ENCODE measurements at regions not wholly inside any gene's neighbourhood (a gene's known extent, or its start where the extent isn't known, plus 50 kb on each side); places are given as distances from the start of the nearest gene placed in this dataset.

DNA sequence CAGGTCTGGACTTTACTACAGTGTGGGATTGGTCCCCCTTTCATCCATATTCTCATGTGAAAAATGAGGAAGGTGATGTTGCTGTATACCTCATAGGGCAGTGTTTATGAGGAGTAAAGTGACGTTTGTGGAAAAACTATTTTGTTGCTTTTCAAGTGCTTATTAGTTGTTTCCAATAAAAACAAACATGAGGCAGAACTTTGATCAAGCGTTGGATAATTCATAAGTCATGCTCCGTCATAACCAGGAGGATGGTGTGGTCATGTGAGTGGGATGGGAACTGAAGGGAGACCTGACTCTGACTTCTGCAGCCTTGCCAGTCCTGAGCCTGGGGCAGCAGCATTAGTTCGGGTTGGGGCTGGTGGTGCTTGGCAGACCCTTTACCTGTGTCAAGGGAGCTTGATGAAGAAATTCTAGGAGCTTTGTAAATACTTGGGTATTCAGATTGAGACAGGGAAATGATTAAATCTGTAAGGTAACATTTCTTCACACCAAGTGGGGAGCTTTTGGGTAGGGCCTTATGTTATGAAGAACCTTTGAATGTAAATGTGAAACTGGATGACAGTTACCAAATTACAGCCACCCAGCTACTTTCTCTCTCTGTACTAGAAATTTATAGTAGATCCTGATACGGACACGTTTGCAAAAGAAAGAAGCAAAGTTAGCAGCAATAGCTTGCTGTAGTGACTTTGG, 462.4 kb upstream of the RGS6 start:
- Histone ChIP-seq H3K27me3 (ENCODE audit: low read length) (no peaks in the 10 kb centered on the region), H2AFZ (ENCODE audit: low read depth, low read length, severe bottlenecking) (no peak overlapping the region), H3K27ac (ENCODE audit: low read depth, low read length) (no peak overlapping the region), H3K79me2 (ENCODE audit: insufficient read depth, low read length) (no peaks in the 10 kb centered on the region), H3F3A (ENCODE audit: insufficient read depth) (0 out of 2 replicates have a peak, but pooled peaks cover 3% of the 10 kb centered on the region), H3K9me2 (replicated peaks; ENCODE audit: insufficient read depth, low read length) (no peaks in the 10 kb centered on the region), H3K9ac (ENCODE audit: low read length) (no peak overlapping the region), H3K36me3 (ENCODE audit: low read length) (no peaks in the 10 kb centered on the region), H3K9me3 (ENCODE audit: insufficient read depth, low read length) (no peaks in the 10 kb centered on the region), H3K4me3 (ENCODE audit: insufficient read depth, low read length, poor library complexity, severe bottlenecking) (no peak overlapping the region), H3K4me2 (ENCODE audit: low read depth, low read length, poor library complexity, severe bottlenecking) (no peak overlapping the region), H4K20me1 (ENCODE audit: low read depth, low read length) (no peaks in the 10 kb centered on the region)
- TF ChIP-seq, protein P1, sequence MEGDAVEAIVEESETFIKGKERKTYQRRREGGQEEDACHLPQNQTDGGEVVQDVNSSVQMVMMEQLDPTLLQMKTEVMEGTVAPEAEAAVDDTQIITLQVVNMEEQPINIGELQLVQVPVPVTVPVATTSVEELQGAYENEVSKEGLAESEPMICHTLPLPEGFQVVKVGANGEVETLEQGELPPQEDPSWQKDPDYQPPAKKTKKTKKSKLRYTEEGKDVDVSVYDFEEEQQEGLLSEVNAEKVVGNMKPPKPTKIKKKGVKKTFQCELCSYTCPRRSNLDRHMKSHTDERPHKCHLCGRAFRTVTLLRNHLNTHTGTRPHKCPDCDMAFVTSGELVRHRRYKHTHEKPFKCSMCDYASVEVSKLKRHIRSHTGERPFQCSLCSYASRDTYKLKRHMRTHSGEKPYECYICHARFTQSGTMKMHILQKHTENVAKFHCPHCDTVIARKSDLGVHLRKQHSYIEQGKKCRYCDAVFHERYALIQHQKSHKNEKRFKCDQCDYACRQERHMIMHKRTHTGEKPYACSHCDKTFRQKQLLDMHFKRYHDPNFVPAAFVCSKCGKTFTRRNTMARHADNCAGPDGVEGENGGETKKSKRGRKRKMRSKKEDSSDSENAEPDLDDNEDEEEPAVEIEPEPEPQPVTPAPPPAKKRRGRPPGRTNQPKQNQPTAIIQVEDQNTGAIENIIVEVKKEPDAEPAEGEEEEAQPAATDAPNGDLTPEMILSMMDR (IDR thresholded peaks at IDR 0.05; ENCODE audit: insufficient read depth, low read length, poor library complexity, severe bottlenecking): no peak
- no peak for TF ChIP-seq EZH2phosphoT487 (conservative IDR thresholded peaks at IDR 0.05; ENCODE audit: low read length)

DNA sequence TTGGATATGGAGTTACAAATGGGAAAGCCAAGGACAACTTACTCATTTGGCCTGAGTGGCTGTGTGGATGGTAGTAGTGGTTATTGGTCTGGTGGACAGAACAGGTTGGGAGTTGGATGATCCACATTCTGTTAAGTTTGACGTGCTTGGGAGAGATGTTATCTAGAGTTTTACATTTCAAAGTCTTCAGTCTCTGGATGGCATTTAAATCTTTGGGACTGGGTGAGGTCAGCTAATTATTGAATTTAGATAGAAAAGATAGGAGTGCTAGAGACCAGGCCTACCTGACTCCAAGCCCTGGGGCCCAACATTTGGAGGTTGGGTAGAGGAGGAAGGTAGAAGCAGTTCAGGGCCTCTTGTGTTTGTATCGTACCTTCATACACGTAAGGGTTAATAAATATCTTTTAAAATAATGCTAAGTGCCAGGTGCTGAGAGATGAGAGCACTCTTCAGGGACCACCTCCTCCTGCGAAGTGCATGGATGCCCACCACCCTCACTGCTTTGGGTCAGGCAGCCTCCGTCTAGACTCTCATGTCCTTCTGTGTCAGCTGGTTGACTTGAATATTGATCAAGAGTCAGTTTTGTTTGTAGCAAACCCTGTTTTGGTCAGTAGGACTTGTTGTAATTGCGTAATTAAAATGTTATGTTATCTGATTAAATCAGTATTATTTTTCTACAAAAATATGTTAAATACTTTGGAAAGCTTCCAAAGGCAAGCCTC, 460.4 kb upstream of the RGS6 start:
- no peak overlapping the region for H3K27ac ChIP-seq (ENCODE audit: low read depth, low read length)
- H3K79me2 ChIP-seq (ENCODE audit: insufficient read depth, low read length): no peaks in the 10 kb centered on the region

DNA sequence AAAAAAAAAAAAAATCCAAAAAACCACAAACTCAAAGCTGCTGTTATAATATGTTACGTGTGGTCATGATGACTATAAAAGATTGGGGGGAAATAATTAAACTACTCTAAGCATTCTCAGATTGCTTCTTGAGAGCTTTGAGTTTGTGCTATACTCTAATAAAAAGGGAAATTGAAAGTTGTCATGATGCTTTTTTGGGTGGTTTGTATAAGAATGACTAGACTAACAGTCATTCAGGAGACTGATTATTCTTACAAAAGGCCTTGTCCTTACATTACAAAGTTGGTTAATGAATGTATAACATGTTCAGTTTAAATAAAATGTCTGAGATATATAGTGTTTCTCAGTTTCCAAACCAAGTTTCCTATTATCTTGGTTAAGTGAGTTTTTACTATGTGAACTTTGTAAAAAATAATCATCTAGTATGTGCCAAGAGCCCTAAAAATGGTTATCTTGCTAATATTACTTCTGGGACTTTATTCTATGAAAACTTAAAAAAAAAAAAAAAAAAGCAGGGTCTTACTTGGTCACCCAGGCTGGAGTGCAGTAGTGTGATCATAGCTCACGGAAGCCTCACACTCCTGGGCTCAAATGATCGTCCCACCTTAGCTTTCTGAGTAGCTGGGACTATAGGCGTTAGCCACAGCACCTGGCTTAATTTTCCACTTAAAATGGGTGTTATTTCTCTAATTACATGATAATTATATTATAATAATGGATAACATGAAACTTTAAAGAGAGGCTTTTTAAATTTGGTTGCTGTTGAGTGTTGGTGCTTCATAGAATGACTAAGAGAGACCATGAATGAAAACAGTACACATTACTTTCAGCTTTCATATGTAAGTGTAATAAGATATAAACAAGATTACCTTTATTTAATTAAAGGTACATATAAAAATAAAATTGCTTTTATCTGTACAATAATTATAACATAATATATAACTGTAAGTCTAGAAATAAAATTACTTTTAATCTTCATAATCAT, 459.6 kb upstream of the RGS6 start:
- Histone ChIP-seq H3K27me3 (ENCODE audit: low read length) (no peaks in the 10 kb centered on the region), H3K79me2 (ENCODE audit: insufficient read depth, low read length) (no peaks in the 10 kb centered on the region), H3K27ac (ENCODE audit: low read depth, low read length) (no peak overlapping the region), H3K4me2 (ENCODE audit: low read depth, low read length, poor library complexity, severe bottlenecking) (no peak overlapping the region), H3K36me3 (ENCODE audit: low read length) (no peaks in the 10 kb centered on the region), H4K20me1 (ENCODE audit: low read depth, low read length) (no peaks in the 10 kb centered on the region), H3K9me3 (ENCODE audit: insufficient read depth, low read length) (no peaks in the 10 kb centered on the region), H3K4me3 (ENCODE audit: insufficient read depth, low read length, poor library complexity, severe bottlenecking) (no peak overlapping the region), H3K9ac (ENCODE audit: low read length) (no peak overlapping the region), H2AFZ (ENCODE audit: low read depth, low read length, severe bottlenecking) (no peak overlapping the region), H3F3A (ENCODE audit: insufficient read depth) (0 out of 2 replicates have a peak, but pooled peaks cover 3% of the 10 kb centered on the region), H3K9me2 (replicated peaks; ENCODE audit: insufficient read depth, low read length) (no peaks in the 10 kb centered on the region)
- TF ChIP-seq EZH2phosphoT487 (conservative IDR thresholded peaks at IDR 0.05; ENCODE audit: low read length): no peak
- TF ChIP-seq, protein P1 (IDR thresholded peaks at IDR 0.05; ENCODE audit: insufficient read depth, low read length, poor library complexity, severe bottlenecking): no peak

More for the DNA sequence above, 460.4 kb upstream of the RGS6 start:
- no peak overlapping the region for H2AFZ ChIP-seq (ENCODE audit: low read depth, low read length, severe bottlenecking)
- H3K4me2 ChIP-seq (ENCODE audit: low read depth, low read length, poor library complexity, severe bottlenecking): no peak overlapping the region
- H3K36me3 ChIP-seq (ENCODE audit: low read length): no peaks in the 10 kb centered on the region
- no peak for TF ChIP-seq EZH2phosphoT487 (conservative IDR thresholded peaks at IDR 0.05; ENCODE audit: low read length)
- TF ChIP-seq, protein P1 (IDR thresholded peaks at IDR 0.05; ENCODE audit: insufficient read depth, low read length, poor library complexity, severe bottlenecking): no peak
- H3F3A ChIP-seq (ENCODE audit: insufficient read depth): 0 out of 2 replicates have a peak, but pooled peaks cover 3% of the 10 kb centered on the region
- H3K9me2 ChIP-seq (replicated peaks; ENCODE audit: insufficient read depth, low read length): no peaks in the 10 kb centered on the region
- H3K9me3 ChIP-seq (ENCODE audit: insufficient read depth, low read length): no peaks in the 10 kb centered on the region
- H3K4me3 ChIP-seq (ENCODE audit: insufficient read depth, low read length, poor library complexity, severe bottlenecking): no peak overlapping the region
- H3K9ac ChIP-seq (ENCODE audit: low read length): no peak overlapping the region
- no peaks in the 10 kb centered on the region for H3K27me3 ChIP-seq (ENCODE audit: low read length)
- H4K20me1 ChIP-seq (ENCODE audit: low read depth, low read length): no peaks in the 10 kb centered on the region

Data from SU-DHL-6 (cell line).